ENCODE measurements at regions not wholly inside any gene's neighbourhood (a gene's known extent, or its start where the extent isn't known, plus 50 kb on each side); places are given as distances from the start of the nearest gene placed in this dataset.
A peak's percentile ranks its signal among the peaks of the same experiment; 100 is the strongest.

- no peak for DNase-seq (ENCODE audit: low read depth, low spot score)
These were observed 196.0 kb downstream of the NSUN3 start for GRCh38 chr3:94258851-94259250.

GRCh38 chr3:94259291-94259690, 196.4 kb downstream of the NSUN3 start:
- DNase-seq (ENCODE audit: low read depth, low spot score) = peak; percentile 90

DNA sequence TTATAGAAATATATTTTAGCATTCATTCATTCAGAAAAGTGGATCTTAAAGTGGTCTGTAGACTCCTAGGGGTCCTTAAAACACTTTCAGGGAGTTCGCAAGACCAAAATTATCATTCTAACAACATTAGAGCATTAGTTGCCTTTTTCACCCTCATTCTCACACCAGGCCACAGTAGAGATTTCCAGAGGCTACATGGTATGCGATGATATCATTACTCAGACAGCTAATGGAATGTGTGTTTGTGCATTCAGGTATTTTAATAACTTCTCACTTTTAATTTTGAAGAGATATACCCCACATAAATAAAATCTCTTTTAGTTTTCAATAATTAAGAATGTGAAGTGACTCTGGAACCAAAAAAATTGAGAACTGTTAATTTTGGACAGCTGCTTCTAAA, 206.9 kb downstream of the NSUN3 start:
- no peak for DNase-seq (ENCODE audit: low read depth, low spot score)

DNA sequence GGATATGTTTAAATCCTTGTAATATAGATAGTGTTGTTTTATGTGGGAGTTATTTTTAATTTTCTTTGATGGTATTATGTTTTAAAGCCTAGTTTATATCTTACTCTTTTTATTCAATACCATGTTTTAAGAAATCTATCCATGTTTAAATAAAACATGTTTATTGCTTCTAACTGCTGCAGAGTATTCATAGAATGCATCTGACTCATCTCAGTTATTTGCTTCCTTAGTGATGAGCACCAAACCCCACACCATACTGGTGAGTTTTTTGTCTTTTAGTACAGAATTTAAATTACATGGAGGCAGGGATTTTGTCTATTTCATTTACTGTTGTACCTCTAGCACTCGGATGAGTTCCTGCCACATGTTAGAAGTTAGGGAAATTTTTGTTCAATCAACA, 209.2 kb downstream of the NSUN3 start:
- no peak for DNase-seq (ENCODE audit: low read depth, low spot score)

DNA sequence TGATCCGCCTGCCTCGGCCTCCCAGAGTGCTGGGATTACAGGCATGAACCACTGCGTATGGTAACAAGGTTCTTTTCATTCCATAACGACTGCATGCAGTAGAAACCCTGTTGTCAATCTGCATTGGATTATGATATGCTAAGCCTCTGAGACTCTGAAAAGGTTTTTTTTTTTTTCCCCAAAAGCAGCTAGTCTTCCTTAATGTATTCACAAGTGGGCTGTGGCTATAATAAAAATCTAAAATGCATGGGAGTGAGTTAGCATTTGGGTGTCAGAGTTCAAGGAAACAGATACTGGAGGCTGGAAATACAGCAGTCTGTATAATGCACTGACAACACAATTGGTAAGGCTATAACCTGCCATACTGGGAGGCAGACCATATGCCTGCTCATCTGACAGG, 218.1 kb downstream of the NSUN3 start:
- no peak for DNase-seq (ENCODE audit: low read depth, low spot score)

DNA sequence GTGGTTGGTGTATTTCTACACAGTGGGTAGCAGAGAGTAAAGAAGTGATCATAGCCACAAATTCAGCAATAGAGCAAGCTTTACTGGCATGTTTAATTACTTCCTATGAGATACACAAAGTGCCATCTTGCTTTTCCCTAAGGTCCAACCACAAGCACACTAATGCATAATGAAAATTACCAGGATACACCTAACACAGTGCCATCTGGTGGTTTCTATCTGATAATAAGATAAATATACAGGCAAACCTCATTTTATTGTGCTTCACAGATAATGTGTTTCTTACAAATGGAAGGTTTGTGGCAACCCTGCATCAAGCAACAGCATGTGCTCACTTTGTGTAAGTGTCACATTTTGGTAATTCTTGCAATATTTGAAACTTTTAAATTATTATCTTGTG, 223.0 kb downstream of the NSUN3 start:
- DNase-seq (ENCODE audit: low read depth, low spot score) = no peak

DNA sequence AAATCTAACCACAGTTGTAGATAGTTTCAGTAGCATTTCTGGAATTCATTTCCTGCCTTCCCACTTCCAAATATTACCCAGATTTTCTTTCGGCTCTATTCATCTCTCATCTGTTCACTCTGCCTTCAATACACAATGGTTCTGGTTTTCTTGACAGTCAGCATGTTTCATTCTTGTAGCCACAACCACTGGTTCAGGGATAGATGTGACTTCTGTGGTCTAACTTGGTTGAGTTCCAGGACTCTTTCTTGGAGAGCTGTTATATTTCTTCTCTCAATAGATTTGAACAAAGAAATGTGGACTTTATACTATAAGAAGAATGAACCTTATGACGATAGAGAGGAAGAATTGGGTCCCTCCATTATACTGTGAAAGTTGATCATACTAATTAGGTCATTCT, 228.8 kb downstream of the NSUN3 start:
- no peak for DNase-seq (ENCODE audit: low read depth, low spot score)

GRCh38 chr3:94292151-94292550, 229.3 kb downstream of the NSUN3 start:
- DNase-seq (ENCODE audit: low read depth, low spot score) = no peak

DNA sequence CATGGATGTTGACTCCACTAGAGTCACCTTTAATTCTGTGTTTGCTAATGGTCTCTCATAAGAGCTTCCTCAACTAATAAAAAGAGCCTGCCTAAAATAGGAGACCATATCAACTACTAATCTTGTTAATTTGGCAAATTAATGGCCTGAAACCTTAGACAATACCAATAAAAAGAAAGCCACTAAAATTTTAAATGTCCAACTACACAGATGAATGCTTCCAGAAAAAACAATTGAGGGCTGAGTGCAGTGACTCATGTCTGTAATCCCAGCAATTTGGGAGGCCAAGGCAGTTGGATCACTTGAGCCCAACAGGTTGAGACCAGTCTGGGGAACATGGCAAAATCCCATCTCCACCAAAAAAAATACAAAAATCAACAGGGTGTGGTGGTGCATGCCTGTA, 230.9 kb downstream of the NSUN3 start:
- no peak for DNase-seq (ENCODE audit: low read depth, low spot score)

- no peak for DNase-seq (ENCODE audit: low read depth, low spot score)
These were observed 231.9 kb downstream of the NSUN3 start for GRCh38 chr3:94294806-94295205.

DNA sequence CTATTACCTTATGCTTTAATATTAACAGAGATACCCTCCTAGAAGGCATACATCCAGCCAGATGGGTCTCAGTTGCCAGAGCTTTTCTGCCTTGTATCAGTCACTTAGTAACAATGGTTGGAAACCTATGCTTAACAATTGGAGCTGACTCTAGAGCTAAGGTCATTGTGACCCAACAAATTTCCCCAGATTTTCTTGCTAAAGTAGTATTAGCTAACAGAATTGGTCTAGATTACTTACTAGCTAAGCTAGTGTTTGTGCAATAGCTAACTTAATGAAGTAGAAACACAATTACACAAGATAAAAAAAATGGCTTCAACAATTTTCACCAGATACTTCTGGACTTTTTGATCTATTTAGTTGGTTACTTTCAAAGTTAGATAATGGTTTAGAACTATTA, 236.9 kb downstream of the NSUN3 start:
- DNase-seq (ENCODE audit: low read depth, low spot score) = no peak

- DNase-seq (ENCODE audit: low read depth, low spot score) = no peak
These were observed 238.5 kb downstream of the NSUN3 start for GRCh38 chr3:94301366-94301765.

DNA sequence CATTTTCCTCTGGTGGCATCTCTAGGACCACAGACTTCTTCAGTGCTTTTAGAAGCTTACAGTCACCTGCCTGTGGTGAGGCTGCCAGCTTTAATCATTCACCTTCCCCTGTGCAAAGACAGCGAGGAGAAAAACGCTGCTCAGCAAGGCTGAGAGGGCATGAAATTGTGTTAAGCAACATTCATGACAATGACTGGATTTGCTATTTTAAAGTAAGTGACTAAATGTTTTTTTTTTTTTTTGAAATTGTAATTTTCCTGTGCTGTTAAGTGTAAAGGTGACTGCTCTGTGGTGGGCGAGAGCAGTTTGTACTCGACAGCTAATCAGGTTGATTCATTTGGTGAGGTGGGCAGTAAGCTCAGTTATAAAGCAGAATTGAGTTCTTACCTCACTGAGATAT, 240.4 kb downstream of the NSUN3 start:
- DNase-seq (ENCODE audit: low read depth, low spot score) = no peak

- no peak for DNase-seq (ENCODE audit: low read depth, low spot score)
These were observed 241.0 kb downstream of the NSUN3 start for GRCh38 chr3:94303897-94304296.

DNA sequence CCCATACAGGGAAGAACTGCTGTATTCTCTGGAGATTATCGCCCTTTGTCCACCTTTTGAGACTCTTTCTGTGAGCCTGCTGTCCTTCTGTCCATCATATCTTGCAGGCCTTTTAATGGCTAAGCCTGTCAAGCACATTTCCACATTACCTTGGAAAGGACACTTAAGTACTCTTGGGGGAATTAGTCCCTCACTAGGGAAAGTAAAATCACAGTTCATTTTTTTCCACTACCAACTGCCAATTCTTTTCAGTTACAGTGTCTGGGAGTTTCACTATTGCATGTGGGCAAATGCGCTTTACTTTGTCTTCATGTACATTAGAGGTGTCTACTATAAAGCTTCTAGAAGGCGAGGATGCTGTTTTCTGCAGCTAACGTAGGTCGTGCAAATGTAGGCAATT, 242.1 kb downstream of the NSUN3 start:
- no peak for DNase-seq (ENCODE audit: low read depth, low spot score)

- peak; percentile 80 for DNase-seq (ENCODE audit: low read depth, low spot score)
These were observed 243.2 kb downstream of the NSUN3 start for GRCh38 chr3:94305835-94306611.

GRCh38 chr3:94307588-94307987, 244.7 kb downstream of the NSUN3 start:
- DNase-seq (ENCODE audit: low read depth, low spot score) = no peak

- DNase-seq (ENCODE audit: low read depth, low spot score) = no peak
These were observed 245.9 kb downstream of the NSUN3 start for GRCh38 chr3:94308767-94309166.

DNA sequence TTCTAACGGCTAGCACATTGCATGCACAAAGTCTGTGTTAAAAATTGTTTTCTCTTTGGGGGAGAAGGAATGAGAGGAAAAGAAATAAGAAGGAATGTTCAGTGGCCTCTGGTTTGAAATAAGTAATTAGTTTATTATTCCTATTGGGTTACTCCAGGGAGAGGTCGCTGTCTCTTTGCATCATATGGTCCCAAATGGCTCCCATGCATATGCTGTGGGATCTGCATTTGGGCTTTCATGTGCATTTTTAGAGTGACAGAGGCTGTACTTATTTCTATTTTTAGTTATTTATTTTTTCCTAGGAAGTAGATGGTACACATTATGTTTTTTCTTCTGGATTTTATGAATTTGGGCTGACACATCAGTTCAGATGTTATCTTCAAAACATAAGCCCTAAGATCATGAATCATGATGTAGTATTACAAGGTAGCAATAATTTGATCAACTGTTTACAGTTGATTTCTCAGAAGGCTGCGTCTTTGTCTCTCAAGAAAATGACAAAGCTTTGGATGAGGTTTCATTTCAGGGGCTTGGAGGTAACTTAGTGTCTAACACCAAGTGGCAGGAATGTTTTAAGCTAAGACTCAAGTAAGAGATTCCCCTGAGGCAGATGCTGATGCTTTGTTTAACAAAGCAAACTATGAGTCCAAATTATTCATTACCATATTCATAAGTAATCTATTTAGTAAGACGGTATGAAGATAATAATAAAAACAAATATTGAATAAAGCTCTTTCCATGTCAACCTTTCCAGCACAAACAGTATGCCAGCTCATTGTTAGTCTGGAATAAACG, 247.7 kb downstream of the NSUN3 start:
- DNase-seq (ENCODE audit: low read depth, low spot score) = no peak

DNA sequence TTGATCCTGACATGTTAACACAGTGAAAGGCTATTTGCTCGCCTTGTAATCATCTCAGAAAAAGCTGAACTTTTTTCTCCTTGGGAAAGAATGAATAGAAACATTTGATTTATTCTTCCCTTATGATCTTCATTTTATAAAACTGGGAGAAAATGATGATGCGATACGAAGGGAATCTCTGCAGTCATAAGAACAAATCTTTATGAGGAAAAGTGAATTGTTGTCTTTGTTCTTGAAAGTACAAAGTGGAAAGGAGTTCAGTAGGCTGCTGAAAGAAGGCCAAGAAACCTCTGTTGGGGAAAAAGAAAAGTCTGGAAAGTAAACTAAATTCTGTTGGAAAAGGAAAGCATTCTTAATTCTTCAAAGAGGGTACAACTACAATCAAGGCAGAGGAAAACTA, 248.8 kb downstream of the NSUN3 start:
- no peak for DNase-seq (ENCODE audit: low read depth, low spot score)

GRCh38 chr3:94314218-94314883, 251.5 kb downstream of the NSUN3 start:
- DNase-seq (ENCODE audit: low read depth, low spot score) = no peak

- DNase-seq (ENCODE audit: low read depth, low spot score) = no peak
These were observed 254.2 kb downstream of the NSUN3 start for GRCh38 chr3:94317017-94317416.

GRCh38 chr3:94323596-94323995, 260.7 kb downstream of the NSUN3 start:
- DNase-seq (ENCODE audit: low read depth, low spot score) = no peak

Data from ELF-1 (cell line).